ENCODE measurements at regions not wholly inside any gene's neighbourhood (a gene's known extent, or its start where the extent isn't known, plus 50 kb on each side); places are given as distances from the start of the nearest gene placed in this dataset.

DNA sequence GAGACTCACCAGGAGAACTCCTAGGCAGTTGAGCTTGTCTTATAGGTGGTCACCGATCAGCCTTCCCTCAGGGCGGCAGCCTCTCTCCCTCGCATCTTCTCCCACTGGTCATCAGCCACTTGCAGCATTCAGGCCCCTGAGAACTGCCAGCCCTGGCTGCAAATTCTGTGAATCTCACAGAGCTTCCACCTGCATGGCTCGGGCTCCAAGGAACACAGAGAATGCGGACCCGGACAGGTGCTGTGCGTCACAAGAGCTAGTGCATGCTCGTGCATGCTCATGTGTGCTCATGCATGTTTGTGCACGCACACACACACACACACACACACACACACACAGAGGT is 176.9 kb downstream of the ARHGAP12 start:
- H3K27me3 ChIP-seq (ENCODE audit: control insufficient read depth in 4 of 4, insufficient read depth in 4 of 4, low read length in 3 of 4): no peaks in the 10 kb centered on the region
- H3K27ac ChIP-seq (ENCODE audit: low read depth in 1 of 2, low read length in 2 of 2): no peak overlapping the region
- H3K4me3 ChIP-seq (ENCODE audit: low read depth in 1 of 3, low read length in 3 of 3): no peak overlapping the region
- no peaks in the 10 kb centered on the region for H3K36me3 ChIP-seq (ENCODE audit: control insufficient read depth in 4 of 4, insufficient read depth in 3 of 4, low read depth in 1 of 4, low read length in 3 of 4)
- H3K9me3 ChIP-seq (ENCODE audit: control insufficient read depth in 4 of 4, low read length in 3 of 4): no peaks in the 10 kb centered on the region
- WGBS: 87% methylated on average over 9 of the region's 9 CpGs
- H3K4me1 ChIP-seq (ENCODE audit: control insufficient read depth in 4 of 4, insufficient read depth in 4 of 4, low read length in 3 of 4): peaks cover 6 to 20% (median 9%) of the 10 kb centered on the region in 4 donors
- no peak for TF ChIP-seq FOXA2 (IDR thresholded peaks at IDR 0.05)
- TF ChIP-seq NR2F2 (IDR thresholded peaks at IDR 0.05): no peak
- TF ChIP-seq TAF1 (conservative IDR thresholded peaks at IDR 0.05): no peak
- TF ChIP-seq YY1 (IDR thresholded peaks at IDR 0.05): no peak
- TF ChIP-seq JUND (IDR thresholded peaks at IDR 0.05): no peak
- TF ChIP-seq RAD21 (IDR thresholded peaks at IDR 0.05): no peak
- DNase-seq (ENCODE audit: low spot score): no peak
- no peak overlapping the region for H3K9ac ChIP-seq (ENCODE audit: low read depth in 1 of 2, low read length in 2 of 2)

- Histone ChIP-seq H3K9ac (ENCODE audit: low read depth in 1 of 2, low read length in 2 of 2) (no peak overlapping the region), H3K27ac (ENCODE audit: low read depth in 1 of 2, low read length in 2 of 2) (peak overlapping the region in 1 of 2 donors; percentile 0), H3K4me1 (ENCODE audit: control insufficient read depth in 4 of 4, insufficient read depth in 4 of 4, low read length in 3 of 4) (peaks cover 6 to 19% (median 9%) of the 10 kb centered on the region in 4 donors), H3K36me3 (ENCODE audit: control insufficient read depth in 4 of 4, insufficient read depth in 3 of 4, low read depth in 1 of 4, low read length in 3 of 4) (no peaks in the 10 kb centered on the region), H3K9me3 (ENCODE audit: control insufficient read depth in 4 of 4, low read length in 3 of 4) (no peaks in the 10 kb centered on the region), H3K4me3 (ENCODE audit: low read depth in 1 of 3, low read length in 3 of 3) (no peak overlapping the region), H3K27me3 (ENCODE audit: control insufficient read depth in 4 of 4, insufficient read depth in 4 of 4, low read length in 3 of 4) (no peaks in the 10 kb centered on the region)
- no peak for DNase-seq (ENCODE audit: low spot score)
- 70% methylated on average over 7 of the region's 7 CpGs for WGBS
- TF ChIP-seq, protein P1, sequence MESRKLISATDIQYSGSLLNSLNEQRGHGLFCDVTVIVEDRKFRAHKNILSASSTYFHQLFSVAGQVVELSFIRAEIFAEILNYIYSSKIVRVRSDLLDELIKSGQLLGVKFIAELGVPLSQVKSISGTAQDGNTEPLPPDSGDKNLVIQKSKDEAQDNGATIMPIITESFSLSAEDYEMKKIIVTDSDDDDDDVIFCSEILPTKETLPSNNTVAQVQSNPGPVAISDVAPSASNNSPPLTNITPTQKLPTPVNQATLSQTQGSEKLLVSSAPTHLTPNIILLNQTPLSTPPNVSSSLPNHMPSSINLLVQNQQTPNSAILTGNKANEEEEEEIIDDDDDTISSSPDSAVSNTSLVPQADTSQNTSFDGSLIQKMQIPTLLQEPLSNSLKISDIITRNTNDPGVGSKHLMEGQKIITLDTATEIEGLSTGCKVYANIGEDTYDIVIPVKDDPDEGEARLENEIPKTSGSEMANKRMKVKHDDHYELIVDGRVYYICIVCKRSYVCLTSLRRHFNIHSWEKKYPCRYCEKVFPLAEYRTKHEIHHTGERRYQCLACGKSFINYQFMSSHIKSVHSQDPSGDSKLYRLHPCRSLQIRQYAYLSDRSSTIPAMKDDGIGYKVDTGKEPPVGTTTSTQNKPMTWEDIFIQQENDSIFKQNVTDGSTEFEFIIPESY (IDR thresholded peaks at IDR 0.05): no peak
- no peak for TF ChIP-seq SP1 (IDR thresholded peaks at IDR 0.05)
- TF ChIP-seq NR2F2 (IDR thresholded peaks at IDR 0.05): peak; percentile 74
- TF ChIP-seq CTCF (IDR thresholded peaks at IDR 0.05; ENCODE audit: low read depth, low read length, missing input control): no peak
- no peak for TF ChIP-seq EGR1 (IDR thresholded peaks at IDR 0.05; ENCODE audit: low read depth in 2 of 2)
- TF ChIP-seq, protein P2, sequence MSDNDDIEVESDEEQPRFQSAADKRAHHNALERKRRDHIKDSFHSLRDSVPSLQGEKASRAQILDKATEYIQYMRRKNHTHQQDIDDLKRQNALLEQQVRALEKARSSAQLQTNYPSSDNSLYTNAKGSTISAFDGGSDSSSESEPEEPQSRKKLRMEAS (IDR thresholded peaks at IDR 0.05): no peak
- peak; percentile 59 to 68 for TF ChIP-seq RXRA (IDR thresholded peaks at IDR 0.05)
- no peak for TF ChIP-seq HNF4G (IDR thresholded peaks at IDR 0.05)
- TF ChIP-seq YY1 (IDR thresholded peaks at IDR 0.05): no peak
- no peak for TF ChIP-seq HNF4A (conservative IDR thresholded peaks at IDR 0.05)
- no peak for TF ChIP-seq FOXA1 (IDR thresholded peaks at IDR 0.05)
- no peak for TF ChIP-seq REST (IDR thresholded peaks at IDR 0.05)
- no peak for TF ChIP-seq FOXA2 (IDR thresholded peaks at IDR 0.05)
- no peak for TF ChIP-seq ATF3 (IDR thresholded peaks at IDR 0.05)
- peak; percentile 9 to 19 for TF ChIP-seq RAD21 (IDR thresholded peaks at IDR 0.05)
- no peak for TF ChIP-seq GABPA (IDR thresholded peaks at IDR 0.05 in 1 of 2, conservative IDR thresholded peaks at IDR 0.05 in 1 of 2)
- TF ChIP-seq JUND (IDR thresholded peaks at IDR 0.05): no peak
- no peak for TF ChIP-seq TAF1 (conservative IDR thresholded peaks at IDR 0.05)
Observed at GRCh38 chr10:31751051-31751737, 177.4 kb downstream of the ARHGAP12 start.
